NCI-H446 (cell line): ENCODE measurements at regions not wholly inside any gene's neighbourhood (a gene's known extent, or its start where the extent isn't known, plus 50 kb on each side); places are given as distances from the start of the nearest gene placed in this dataset.

Experiments used
- DNase-seq, 2 experiments: peaks; one replicate each; lab custom pipeline; 2025; lab: John Stamatoyannopoulos, UW

GRCh38 chr10:89095701-89096391 lies 105.2 kb downstream of the FAS start:
- no peak for DNase-seq

DNA sequence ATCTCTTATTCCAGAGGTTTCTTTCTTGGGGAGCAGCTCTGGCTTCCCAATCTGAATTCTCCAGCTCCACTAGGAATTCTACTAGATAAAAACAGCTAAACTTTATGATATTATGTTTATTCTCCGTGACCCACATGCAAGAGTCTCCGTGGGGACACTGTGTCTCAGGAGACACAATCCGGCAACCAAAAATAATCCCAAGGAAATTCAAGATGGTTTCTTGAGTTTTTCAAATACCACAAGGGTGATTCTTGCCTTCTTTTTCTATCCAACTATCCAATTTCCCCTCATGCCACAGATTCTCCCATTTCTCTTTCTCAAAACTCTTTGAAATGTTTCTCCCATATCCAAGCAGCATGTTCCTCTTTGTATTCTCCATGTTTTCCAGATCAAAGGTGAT lies 103.1 kb downstream of the FAS start:
- no peak for DNase-seq

GRCh38 chr10:89092981-89093380 lies 102.4 kb downstream of the FAS start:
- DNase-seq = no peak

- DNase-seq = no peak
These were observed 101.8 kb downstream of the FAS start for GRCh38 chr10:89092439-89092838.

GRCh38 chr10:89091496-89091895 lies 100.9 kb downstream of the FAS start:
- no peak for DNase-seq

- DNase-seq = no peak
These were observed 100.3 kb downstream of the FAS start for GRCh38 chr10:89090756-89091445.

- peak in 1 of 2 experiments; percentile 1 for DNase-seq
These were observed 96.4 kb downstream of the FAS start for GRCh38 chr10:89086801-89087521.

GRCh38 chr10:89085153-89085552 lies 94.6 kb downstream of the FAS start:
- no peak for DNase-seq

DNA sequence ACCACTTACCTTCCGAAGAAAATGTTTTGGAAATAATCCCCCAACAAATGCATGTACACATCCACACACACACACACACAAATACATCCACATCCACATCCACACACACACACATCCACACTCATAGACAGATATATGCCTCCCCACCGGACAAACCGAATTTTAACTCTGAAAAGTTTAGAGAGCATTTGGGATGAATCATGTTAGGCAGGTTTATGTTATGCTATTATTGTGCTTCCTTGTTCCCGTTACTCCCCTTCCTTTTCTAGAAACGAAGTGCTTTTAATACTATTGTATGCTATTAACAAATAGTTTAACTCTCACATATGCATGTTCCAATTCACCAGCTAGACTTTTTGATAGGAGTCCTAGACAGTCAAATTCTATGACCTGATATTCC lies 91.5 kb downstream of the FAS start:
- no peak for DNase-seq

- DNase-seq = no peak
These were observed 90.1 kb downstream of the FAS start for GRCh38 chr10:89080660-89081059.

DNA sequence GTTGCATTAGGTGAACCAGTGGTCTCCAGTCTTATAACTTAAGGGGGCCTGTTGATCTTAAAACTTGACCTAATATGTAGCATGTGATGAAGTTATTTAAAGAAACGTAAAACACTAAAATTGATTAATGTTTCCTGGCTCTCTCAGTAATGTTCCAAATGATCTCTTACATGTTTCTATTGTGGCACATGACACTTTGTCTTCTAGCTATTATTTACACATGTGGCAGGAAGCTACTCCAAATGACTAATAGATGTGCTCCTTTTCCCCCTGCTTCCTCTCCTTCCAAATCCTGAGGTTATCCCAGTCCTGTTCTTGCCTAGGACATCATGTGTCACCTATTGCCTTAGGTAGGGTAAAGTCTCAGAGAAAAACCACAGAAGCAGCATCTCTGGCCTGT lies 89.4 kb downstream of the FAS start:
- DNase-seq = no peak

GRCh38 chr10:89078724-89079672 lies 88.4 kb downstream of the FAS start:
- no peak for DNase-seq

GRCh38 chr10:89076120-89076519 lies 85.5 kb downstream of the FAS start:
- DNase-seq = no peak

GRCh38 chr10:89075631-89076030 lies 85.0 kb downstream of the FAS start:
- no peak for DNase-seq

DNA sequence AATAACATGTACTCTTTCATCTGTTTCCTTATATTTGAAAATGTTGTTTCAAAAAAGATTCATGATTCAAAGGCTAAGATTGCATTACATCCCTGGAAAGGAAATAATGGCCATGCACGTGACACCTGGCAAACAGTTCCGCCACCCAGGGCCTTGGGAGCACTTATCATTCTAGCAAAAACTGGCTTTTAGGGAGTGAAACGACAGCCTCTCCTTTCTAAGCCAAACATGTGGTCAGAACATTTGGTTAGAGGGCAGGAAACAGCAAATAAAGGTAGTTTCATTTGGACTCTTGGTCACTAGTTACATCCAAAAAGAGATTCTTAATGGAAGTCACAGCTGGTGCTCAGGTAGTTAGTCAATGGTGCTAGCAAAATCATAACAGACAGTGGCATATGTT lies 83.5 kb downstream of the FAS start:
- DNase-seq = no peak

DNA sequence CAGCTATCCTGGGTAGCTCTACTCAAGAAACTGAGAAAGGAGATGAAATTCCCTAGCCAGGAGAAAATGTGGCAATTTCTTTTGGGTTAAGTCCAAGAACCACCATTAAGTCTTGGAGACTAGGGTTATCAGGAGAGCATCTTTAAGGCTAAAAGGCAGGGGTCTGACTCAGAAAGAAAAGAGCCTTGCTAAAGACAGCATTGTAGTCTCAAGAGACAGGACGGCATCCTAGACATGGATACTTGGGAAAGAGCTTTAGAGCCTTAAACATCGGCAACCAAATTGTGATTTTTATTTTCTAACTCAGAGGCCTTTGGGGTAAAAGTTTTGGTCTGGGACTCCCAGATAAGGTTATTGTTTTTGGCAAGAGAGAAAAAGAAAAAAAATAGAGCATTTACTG lies 83.1 kb downstream of the FAS start:
- DNase-seq = no peak

- DNase-seq = no peak
These were observed 79.0 kb downstream of the FAS start for GRCh38 chr10:89069589-89069988.
